WTC11 (cell line): ENCODE measurements at regions not wholly inside any gene's neighbourhood (a gene's known extent, or its start where the extent isn't known, plus 50 kb on each side); places are given as distances from the start of the nearest gene placed in this dataset.
A peak's percentile ranks its signal among the peaks of the same experiment; 100 is the strongest.

Source experiments
- ATAC-seq: fragments of 200-7000 bp; cut with Tn5 transposase; 2 replicates; pipeline ENCODE4 v1.10.0; 2021; ENCODE audit warnings: mild to moderate bottlenecking, moderate library complexity
- CTCF ChIA-PET: fragments of 300-600 bp; sonication (Branson Sonifier 250); formaldehyde crosslinking; loops from one replicate; lab custom pipeline; 2021; ENCODE audit warnings: antibody characterized with exemption; lab: Charles Lee
- POLR2A ChIA-PET: fragments of 350-600 bp; sonication (Branson Sonifier 250); formaldehyde crosslinking; loops from one replicate; lab custom pipeline; 2021; ENCODE audit warnings: antibody characterized with exemption; lab: Charles Lee
- DNase-seq: peaks from one replicate; pipeline ENCODE4 v3.0.0; 2021; ENCODE audit warnings: low spot score
- H3K27ac Mint-ChIP-seq: 2 replicates; pipeline ENCODE4 v1.8.0; 2021; ENCODE audit warnings: mixed read lengths
- H3K27me3 Mint-ChIP-seq: 2 replicates; pipeline ENCODE4 v1.8.0; 2021; ENCODE audit warnings: low read depth, mild to moderate bottlenecking, moderate library complexity, mixed read lengths
- H3K36me3 Mint-ChIP-seq: 2 replicates; pipeline ENCODE4 v1.8.0; 2021; ENCODE audit warnings: mixed read lengths
- H3K4me1 Mint-ChIP-seq: 2 replicates; pipeline ENCODE4 v1.8.0; 2022; ENCODE audit warnings: mixed read lengths
- H3K4me3 Mint-ChIP-seq: 2 replicates; pipeline ENCODE4 v1.8.0; 2021; ENCODE audit warnings: mild to moderate bottlenecking, moderate library complexity, mixed read lengths
- H3K9me3 Mint-ChIP-seq: 2 replicates; pipeline ENCODE4 v1.8.0; 2021; ENCODE audit warnings: mixed read lengths
- ETV6 ChIP-seq: sonication (generic); formaldehyde crosslinking; IDR thresholded peaks from 2 replicates; pipeline ENCODE4 v1.8.1; 2022; ENCODE audit warnings: mild to moderate bottlenecking, missing genetic modification reagents
- JAZF1 ChIP-seq: fragments of 250-450 bp; sonication (Bioruptor Pico); IDR thresholded peaks from 2 replicates; pipeline ENCODE4 v1.9.0; 2021; ENCODE audit warnings: moderate library complexity, mild to moderate bottlenecking, inconsistent platforms
- JUN ChIP-seq: sonication (generic); formaldehyde crosslinking; IDR thresholded peaks from 2 replicates; pipeline ENCODE4 v1.8.0; 2023; ENCODE audit warnings: mild to moderate bottlenecking, missing genetic modification reagents
- MYBL2 ChIP-seq: sonication (generic); formaldehyde crosslinking; IDR thresholded peaks from 2 replicates; pipeline ENCODE4 v1.8.1; 2023; ENCODE audit warnings: mild to moderate bottlenecking, moderate library complexity, missing genetic modification reagents
- PRRX2 ChIP-seq: fragments of 250-450 bp; sonication (Bioruptor Pico); IDR thresholded peaks from 2 replicates; pipeline ENCODE4 v1.8.0; 2021; ENCODE audit warnings: mild to moderate bottlenecking
- SMAD4 ChIP-seq: sonication (generic); formaldehyde crosslinking; IDR thresholded peaks from 2 replicates; pipeline ENCODE4 v1.8.0; 2022; ENCODE audit warnings: mild to moderate bottlenecking, missing genetic modification reagents
- TP53 ChIP-seq: sonication (generic); formaldehyde crosslinking; IDR thresholded peaks from 2 replicates; pipeline ENCODE4 v1.8.1; 2023; ENCODE audit warnings: mild to moderate bottlenecking, missing genetic modification reagents
- ZNF317 ChIP-seq: sonication (generic); formaldehyde crosslinking; IDR thresholded peaks from 2 replicates; pipeline ENCODE4 v1.8.1; 2023; ENCODE audit warnings: low read depth, mild to moderate bottlenecking, moderate library complexity, missing genetic modification reagents, borderline replicate concordance
- ZNF423 ChIP-seq: fragments of 250-450 bp; sonication (Bioruptor Pico); IDR thresholded peaks from 2 replicates; pipeline ENCODE4 v2.1.2; 2022; ENCODE audit warnings: mild to moderate bottlenecking, moderate library complexity
- TF ChIP-seq, protein P1 (sequence below): sonication (generic); formaldehyde crosslinking; IDR thresholded peaks from 2 replicates; pipeline ENCODE4 v1.8.0; 2022; ENCODE audit warnings: mild to moderate bottlenecking, missing genetic modification reagents
- TF ChIP-seq, protein P2 (sequence below): fragments of 250-450 bp; sonication (Bioruptor Pico); conservative IDR thresholded peaks from 2 replicates; pipeline ENCODE4 v1.9.0; 2021; ENCODE audit warnings: mild to moderate bottlenecking
- TF ChIP-seq, protein P3 (sequence below): sonication (generic); formaldehyde crosslinking; IDR thresholded peaks from 2 replicates; pipeline ENCODE4 v1.8.1; 2023; ENCODE audit warnings: mild to moderate bottlenecking, missing genetic modification reagents, borderline replicate concordance
- TF ChIP-seq, protein P4 (sequence below): sonication (generic); formaldehyde crosslinking; IDR thresholded peaks from 2 replicates; pipeline ENCODE4 v1.8.0; 2023; ENCODE audit warnings: missing genetic modification reagents
- TF ChIP-seq, protein P5 (sequence below): sonication (generic); formaldehyde crosslinking; IDR thresholded peaks from 2 replicates; pipeline ENCODE4 v1.8.1; 2023; ENCODE audit warnings: mild to moderate bottlenecking, missing genetic modification reagents, moderate library complexity

DNA sequence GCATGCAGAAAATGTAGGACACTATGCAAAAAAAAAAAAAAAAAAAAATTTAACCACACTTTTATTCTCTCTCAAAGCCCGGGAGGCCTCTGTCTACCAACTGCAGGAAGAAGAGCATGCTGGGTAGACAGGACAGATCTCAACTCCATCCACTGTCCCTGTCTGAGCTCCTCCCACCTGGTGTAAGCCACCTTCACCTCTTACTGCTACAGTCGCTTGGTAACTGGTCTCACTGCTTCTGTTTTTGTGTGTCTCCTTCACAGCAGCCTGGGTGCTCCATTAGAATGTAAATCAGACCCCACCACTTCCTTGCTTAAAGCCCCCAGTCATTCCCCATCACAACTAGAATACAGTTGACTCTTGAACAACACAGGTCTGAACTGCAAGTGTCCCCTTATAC lies 115.1 kb upstream of the PROK2 start:
- Mint-ChIP-seq H3K4me3 (no peak overlapping the region), H3K4me1 (peaks cover 25% of the 10 kb centered on the region)
- CTCF ChIA-PET, result interaction anchor here (0.6 to 4.5 kb wide), 5 partner anchors 11 to 170 kb away, joined by 3 to 23 read pairs (median 4); no protein-coding TSS in a partner anchor

DNA sequence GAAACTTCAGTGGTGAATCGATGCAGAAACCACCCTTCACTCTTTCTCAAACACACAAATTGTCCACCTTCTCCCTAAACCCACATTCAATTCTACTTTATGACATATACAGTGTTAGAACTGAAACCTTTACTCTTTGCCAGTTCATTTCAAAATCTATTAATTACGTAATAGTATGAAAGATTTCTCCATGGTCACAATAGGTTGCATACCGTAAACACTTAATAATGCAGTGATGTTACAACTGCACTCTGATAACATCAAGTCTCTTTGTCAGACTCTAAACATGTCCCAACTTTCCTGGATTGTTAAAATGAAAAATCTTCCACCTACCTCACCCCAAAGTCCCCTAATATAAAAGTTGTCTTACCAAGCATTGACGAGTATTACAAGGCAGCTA lies 111.8 kb upstream of the PROK2 start:
- ChIA-PET CTCF (interaction anchor here (1.1 to 2.2 kb wide), 2 partner anchors 22 to 34 kb away, joined by 3 to 7 read pairs; no protein-coding TSS in a partner anchor), POLR2A (no interaction called here)
- Mint-ChIP-seq H3K9me3 (peaks cover 10% of the 10 kb centered on the region; the same call in 1 of the 2 replicates), H3K27ac (no peak overlapping the region), H3K27me3 (no peaks in the 10 kb centered on the region), H3K4me3 (no peak overlapping the region), H3K36me3 (no peaks in the 10 kb centered on the region), H3K4me1 (peaks cover 31% of the 10 kb centered on the region)
- no peak for TF ChIP-seq SMAD4 (CRISPR knock-in tag)
- TF ChIP-seq ETV6 (CRISPR knock-in tag), result no peak
- ATAC-seq (no peak), DNase-seq (no peak)

More for the DNA sequence above, 115.1 kb upstream of the PROK2 start:
- Mint-ChIP-seq H3K36me3 (no peaks in the 10 kb centered on the region), H3K9me3 (peaks cover 10% of the 10 kb centered on the region; the same call in 1 of the 2 replicates), H3K27ac (no peak overlapping the region), H3K27me3 (no peaks in the 10 kb centered on the region)
- ATAC-seq (peak; percentile 86), DNase-seq (no peak)
- POLR2A ChIA-PET, result no interaction called here
- TF ChIP-seq, protein P1, sequence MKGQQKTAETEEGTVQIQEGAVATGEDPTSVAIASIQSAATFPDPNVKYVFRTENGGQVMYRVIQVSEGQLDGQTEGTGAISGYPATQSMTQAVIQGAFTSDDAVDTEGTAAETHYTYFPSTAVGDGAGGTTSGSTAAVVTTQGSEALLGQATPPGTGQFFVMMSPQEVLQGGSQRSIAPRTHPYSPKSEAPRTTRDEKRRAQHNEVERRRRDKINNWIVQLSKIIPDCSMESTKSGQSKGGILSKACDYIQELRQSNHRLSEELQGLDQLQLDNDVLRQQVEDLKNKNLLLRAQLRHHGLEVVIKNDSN, result no peak
- TF ChIP-seq JAZF1 (CRISPR knock-in tag) (no peak), TP53 (CRISPR knock-in tag) (no peak), ZNF317 (CRISPR knock-in tag) (no peak), PRRX2 (CRISPR knock-in tag) (no peak), MYBL2 (CRISPR knock-in tag) (no peak), JUN (CRISPR knock-in tag) (no peak), ZNF423 (CRISPR knock-in tag) (no peak)
- TF ChIP-seq, protein P2, sequence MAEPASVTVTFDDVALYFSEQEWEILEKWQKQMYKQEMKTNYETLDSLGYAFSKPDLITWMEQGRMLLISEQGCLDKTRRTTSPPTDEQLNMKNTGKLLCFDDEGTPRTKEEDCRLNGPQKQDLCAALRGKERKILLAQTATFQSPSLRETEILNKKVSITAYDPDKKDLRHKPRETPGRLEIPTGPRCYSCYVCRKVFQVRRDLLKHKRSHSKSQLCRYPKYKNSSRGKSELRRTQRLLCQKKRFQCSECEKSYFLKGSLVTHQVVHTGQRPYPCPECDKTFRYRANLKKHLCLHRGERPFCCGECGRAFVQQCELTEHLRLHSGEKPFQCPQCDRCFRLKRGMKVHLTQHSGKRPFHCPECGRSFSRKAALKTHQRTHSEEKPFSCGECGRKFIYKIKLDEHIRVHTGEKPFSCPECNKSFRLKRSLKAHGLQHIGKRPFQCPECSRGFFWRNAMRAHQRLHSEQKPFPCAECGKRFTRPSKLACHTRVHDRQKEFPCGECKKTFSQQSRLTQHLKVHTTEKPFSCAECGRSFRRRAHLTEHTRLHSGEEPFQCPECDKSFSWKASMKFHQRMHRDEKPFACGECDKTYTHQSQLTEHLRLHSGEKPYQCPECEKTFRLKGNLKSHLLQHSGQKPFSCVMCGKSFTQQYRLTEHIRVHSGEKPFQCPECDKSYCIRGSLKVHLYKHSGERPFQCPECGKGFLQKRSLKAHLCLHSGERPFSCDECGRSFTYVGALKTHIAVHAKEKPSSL (CRISPR knock-in tag), result no peak
- TF ChIP-seq, protein P3, sequence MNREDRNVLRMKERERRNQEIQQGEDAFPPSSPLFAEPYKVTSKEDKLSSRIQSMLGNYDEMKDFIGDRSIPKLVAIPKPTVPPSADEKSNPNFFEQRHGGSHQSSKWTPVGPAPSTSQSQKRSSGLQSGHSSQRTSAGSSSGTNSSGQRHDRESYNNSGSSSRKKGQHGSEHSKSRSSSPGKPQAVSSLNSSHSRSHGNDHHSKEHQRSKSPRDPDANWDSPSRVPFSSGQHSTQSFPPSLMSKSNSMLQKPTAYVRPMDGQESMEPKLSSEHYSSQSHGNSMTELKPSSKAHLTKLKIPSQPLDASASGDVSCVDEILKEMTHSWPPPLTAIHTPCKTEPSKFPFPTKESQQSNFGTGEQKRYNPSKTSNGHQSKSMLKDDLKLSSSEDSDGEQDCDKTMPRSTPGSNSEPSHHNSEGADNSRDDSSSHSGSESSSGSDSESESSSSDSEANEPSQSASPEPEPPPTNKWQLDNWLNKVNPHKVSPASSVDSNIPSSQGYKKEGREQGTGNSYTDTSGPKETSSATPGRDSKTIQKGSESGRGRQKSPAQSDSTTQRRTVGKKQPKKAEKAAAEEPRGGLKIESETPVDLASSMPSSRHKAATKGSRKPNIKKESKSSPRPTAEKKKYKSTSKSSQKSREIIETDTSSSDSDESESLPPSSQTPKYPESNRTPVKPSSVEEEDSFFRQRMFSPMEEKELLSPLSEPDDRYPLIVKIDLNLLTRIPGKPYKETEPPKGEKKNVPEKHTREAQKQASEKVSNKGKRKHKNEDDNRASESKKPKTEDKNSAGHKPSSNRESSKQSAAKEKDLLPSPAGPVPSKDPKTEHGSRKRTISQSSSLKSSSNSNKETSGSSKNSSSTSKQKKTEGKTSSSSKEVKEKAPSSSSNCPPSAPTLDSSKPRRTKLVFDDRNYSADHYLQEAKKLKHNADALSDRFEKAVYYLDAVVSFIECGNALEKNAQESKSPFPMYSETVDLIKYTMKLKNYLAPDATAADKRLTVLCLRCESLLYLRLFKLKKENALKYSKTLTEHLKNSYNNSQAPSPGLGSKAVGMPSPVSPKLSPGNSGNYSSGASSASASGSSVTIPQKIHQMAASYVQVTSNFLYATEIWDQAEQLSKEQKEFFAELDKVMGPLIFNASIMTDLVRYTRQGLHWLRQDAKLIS (CRISPR knock-in tag), result no peak
- TF ChIP-seq, protein P4, sequence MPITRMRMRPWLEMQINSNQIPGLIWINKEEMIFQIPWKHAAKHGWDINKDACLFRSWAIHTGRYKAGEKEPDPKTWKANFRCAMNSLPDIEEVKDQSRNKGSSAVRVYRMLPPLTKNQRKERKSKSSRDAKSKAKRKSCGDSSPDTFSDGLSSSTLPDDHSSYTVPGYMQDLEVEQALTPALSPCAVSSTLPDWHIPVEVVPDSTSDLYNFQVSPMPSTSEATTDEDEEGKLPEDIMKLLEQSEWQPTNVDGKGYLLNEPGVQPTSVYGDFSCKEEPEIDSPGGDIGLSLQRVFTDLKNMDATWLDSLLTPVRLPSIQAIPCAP (CRISPR knock-in tag), result no peak
- TF ChIP-seq, protein P5, sequence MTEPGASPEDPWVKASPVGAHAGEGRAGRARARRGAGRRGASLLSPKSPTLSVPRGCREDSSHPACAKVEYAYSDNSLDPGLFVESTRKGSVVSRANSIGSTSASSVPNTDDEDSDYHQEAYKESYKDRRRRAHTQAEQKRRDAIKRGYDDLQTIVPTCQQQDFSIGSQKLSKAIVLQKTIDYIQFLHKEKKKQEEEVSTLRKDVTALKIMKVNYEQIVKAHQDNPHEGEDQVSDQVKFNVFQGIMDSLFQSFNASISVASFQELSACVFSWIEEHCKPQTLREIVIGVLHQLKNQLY, result no peak
